ENCODE measurements at regions not wholly inside any gene's neighbourhood (a gene's known extent, or its start where the extent isn't known, plus 50 kb on each side); places are given as distances from the start of the nearest gene placed in this dataset.

DNA sequence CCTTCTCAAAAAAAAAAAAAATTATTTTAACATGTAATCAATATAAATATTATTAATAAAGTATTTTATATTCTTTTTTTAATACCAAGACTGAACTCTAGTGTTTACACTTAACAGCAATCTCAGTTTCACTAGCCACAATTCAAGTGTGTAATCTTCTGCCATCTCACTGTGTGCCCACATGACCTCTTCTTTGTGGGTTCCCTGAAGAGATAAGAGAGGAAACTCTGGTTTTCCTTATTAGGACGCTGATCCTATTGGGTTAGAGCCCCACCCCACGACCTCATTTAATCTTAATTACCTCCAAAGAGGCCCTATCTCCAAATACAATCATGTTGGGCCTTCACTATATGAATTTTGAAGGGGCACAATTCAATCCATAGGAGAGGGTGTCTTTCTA, 177.6 kb downstream of the STK31 start:
- no peak for DNase-seq
- no peaks in the 10 kb centered on the region for H3K4me1 Mint-ChIP-seq (ENCODE audit: low read depth)
- no peak overlapping the region for H3K27ac Mint-ChIP-seq
- H3K9me3 Mint-ChIP-seq: peaks cover 24% of the 10 kb centered on the region
- no peaks in the 10 kb centered on the region for H3K36me3 Mint-ChIP-seq (ENCODE audit: low read depth)
- H3K4me3 Mint-ChIP-seq: no peak overlapping the region
- H3K27me3 Mint-ChIP-seq (ENCODE audit: insufficient read depth): no peaks in the 10 kb centered on the region; the same call in 1 of the 2 replicates
- TF ChIP-seq, protein P1, sequence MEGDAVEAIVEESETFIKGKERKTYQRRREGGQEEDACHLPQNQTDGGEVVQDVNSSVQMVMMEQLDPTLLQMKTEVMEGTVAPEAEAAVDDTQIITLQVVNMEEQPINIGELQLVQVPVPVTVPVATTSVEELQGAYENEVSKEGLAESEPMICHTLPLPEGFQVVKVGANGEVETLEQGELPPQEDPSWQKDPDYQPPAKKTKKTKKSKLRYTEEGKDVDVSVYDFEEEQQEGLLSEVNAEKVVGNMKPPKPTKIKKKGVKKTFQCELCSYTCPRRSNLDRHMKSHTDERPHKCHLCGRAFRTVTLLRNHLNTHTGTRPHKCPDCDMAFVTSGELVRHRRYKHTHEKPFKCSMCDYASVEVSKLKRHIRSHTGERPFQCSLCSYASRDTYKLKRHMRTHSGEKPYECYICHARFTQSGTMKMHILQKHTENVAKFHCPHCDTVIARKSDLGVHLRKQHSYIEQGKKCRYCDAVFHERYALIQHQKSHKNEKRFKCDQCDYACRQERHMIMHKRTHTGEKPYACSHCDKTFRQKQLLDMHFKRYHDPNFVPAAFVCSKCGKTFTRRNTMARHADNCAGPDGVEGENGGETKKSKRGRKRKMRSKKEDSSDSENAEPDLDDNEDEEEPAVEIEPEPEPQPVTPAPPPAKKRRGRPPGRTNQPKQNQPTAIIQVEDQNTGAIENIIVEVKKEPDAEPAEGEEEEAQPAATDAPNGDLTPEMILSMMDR (IDR thresholded peaks at IDR 0.05): no peak

DNA sequence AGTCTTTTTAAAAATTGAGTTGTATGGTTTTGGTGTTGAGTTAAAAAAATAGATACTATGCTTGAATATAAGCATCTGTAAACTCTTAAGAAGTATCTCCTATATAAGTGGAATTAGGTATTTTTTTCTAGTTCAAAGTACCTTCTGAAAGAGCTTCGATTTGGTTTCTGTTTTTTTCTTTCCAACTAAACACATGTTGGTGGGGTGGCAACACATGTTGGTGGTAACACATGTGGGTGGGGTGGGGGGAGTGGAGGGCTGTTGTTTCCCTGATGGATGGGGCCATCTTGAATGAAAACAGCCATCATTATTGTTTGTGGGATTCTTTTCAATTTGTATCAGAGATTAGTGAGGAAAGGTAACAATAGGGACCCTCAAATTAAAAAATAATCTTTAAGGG, 178.9 kb downstream of the STK31 start:
- Mint-ChIP-seq H3K9me3 (peaks cover 21% of the 10 kb centered on the region), H3K4me3 (no peak overlapping the region), H3K27ac (no peak overlapping the region), H3K27me3 (ENCODE audit: insufficient read depth) (no peaks in the 10 kb centered on the region; the same call in 1 of the 2 replicates), H3K36me3 (ENCODE audit: low read depth) (no peaks in the 10 kb centered on the region), H3K4me1 (ENCODE audit: low read depth) (no peaks in the 10 kb centered on the region)
- DNase-seq: no peak
- TF ChIP-seq, protein P1 (IDR thresholded peaks at IDR 0.05): no peak

DNA sequence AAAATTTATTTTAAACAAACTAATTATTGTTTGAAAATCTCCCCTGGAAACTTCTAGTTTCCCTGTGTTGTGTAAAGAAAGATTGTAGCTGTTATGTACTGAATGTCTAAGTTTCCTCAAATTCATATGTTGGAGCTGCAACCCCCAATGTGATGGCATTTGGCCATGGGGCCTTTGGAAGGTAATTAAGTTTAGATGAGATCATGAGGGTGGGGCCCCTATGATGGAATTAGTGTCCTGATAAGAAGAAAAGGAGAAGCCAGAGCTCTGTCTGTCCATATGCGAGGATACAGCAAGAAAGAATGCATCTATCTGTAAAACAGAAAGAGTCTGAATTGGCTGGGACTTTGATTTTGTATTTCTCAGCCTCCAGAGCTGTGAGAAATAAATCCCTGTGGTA, 179.5 kb downstream of the STK31 start:
- TF ChIP-seq, protein P1 (IDR thresholded peaks at IDR 0.05): no peak
- no peak for DNase-seq
- Mint-ChIP-seq H3K4me1 (ENCODE audit: low read depth) (no peaks in the 10 kb centered on the region), H3K36me3 (ENCODE audit: low read depth) (no peaks in the 10 kb centered on the region), H3K27ac (no peak overlapping the region), H3K27me3 (ENCODE audit: insufficient read depth) (no peaks in the 10 kb centered on the region; the same call in 1 of the 2 replicates), H3K4me3 (no peak overlapping the region), H3K9me3 (peaks cover 19% of the 10 kb centered on the region)

DNA sequence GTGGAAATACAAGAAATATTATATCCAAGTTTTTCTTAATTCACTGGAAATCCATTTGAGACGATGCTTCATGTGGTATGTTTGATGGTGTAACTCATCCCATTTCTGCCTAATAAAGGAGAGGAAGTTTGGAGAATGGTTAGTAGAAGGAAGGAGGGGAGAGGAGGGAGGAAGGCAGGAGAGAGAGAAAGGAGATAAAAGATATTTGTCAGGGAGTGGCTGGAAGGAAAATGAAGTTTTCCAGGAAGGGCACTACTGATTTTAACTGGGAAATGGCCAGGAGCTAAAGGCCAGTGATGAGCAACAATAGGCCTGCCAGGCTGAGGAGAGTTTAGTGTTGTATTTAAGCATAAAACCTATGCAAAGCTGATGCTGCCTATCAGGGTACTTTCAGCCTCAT, 182.0 kb downstream of the STK31 start:
- Mint-ChIP-seq H3K27me3 (ENCODE audit: insufficient read depth) (no peaks in the 10 kb centered on the region; the same call in 1 of the 2 replicates), H3K9me3 (peaks cover 20% of the 10 kb centered on the region)
- TF ChIP-seq, protein P1 (IDR thresholded peaks at IDR 0.05): no peak

DNA sequence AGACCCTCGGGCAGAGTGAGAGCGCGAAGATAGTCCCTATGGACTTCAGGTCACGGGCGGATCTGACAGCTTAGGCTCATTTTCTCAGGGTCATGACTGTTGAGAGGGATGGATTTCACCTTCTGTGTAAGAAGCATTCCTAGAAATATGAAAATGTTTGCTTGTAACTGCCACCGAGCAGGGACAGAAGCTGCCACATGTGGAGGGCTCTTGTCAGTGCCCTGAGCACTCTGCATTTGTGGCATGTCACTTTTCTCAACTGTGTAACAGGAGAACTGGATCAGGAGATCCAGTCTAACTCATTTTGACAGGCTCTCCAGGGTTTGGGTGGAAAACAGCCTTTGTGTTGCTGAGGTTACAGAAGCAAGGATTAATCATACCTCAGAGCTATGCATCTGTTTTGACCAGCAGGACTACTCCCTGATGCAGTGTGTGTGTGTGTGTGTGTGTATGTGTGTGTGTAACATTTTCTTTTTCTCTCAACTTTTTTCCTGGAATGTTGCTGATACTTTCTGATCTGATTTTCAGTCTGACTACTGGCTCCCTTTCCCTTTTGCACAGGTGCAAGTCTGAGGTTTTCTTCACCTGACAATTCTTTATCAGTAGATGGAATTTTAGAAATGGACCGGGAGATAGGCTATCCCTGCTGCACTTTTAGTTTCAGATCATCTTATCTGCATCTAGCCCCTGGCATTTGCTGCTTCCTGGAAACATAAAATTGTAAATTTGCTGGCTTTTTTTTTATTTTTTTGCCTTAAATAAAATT, 183.3 kb downstream of the STK31 start:
- H3K9me3 Mint-ChIP-seq: peaks cover 20% of the 10 kb centered on the region
- TF ChIP-seq, protein P1 (IDR thresholded peaks at IDR 0.05): no peak
- no peak for DNase-seq
- no peaks in the 10 kb centered on the region; the same call in 1 of the 2 replicates for H3K27me3 Mint-ChIP-seq (ENCODE audit: insufficient read depth)
- H3K4me3 Mint-ChIP-seq: no peak overlapping the region
- H3K27ac Mint-ChIP-seq: no peak overlapping the region
- H3K36me3 Mint-ChIP-seq (ENCODE audit: low read depth): no peaks in the 10 kb centered on the region
- H3K4me1 Mint-ChIP-seq (ENCODE audit: low read depth): no peaks in the 10 kb centered on the region

More for the DNA sequence above, 182.0 kb downstream of the STK31 start:
- no peak overlapping the region for H3K27ac Mint-ChIP-seq
- no peak overlapping the region for H3K4me3 Mint-ChIP-seq
- no peaks in the 10 kb centered on the region for H3K36me3 Mint-ChIP-seq (ENCODE audit: low read depth)
- no peak for DNase-seq
- H3K4me1 Mint-ChIP-seq (ENCODE audit: low read depth): no peaks in the 10 kb centered on the region
